ENCODE measurements at regions not wholly inside any gene's neighbourhood (a gene's known extent, or its start where the extent isn't known, plus 50 kb on each side); places are given as distances from the start of the nearest gene placed in this dataset.

GRCh38 chr13:43964698-43965458, 85.2 kb downstream of the LACC1 start:
- no peak for TF ChIP-seq HDAC2 (IDR thresholded peaks at IDR 0.05; ENCODE audit: borderline replicate concordance in 1 of 2, low read depth in 2 of 2, low read length in 2 of 2)
- no peak for TF ChIP-seq GTF2F1 (IDR thresholded peaks at IDR 0.05; ENCODE audit: borderline replicate concordance, low read depth, low read length)
- TF ChIP-seq, protein P1, sequence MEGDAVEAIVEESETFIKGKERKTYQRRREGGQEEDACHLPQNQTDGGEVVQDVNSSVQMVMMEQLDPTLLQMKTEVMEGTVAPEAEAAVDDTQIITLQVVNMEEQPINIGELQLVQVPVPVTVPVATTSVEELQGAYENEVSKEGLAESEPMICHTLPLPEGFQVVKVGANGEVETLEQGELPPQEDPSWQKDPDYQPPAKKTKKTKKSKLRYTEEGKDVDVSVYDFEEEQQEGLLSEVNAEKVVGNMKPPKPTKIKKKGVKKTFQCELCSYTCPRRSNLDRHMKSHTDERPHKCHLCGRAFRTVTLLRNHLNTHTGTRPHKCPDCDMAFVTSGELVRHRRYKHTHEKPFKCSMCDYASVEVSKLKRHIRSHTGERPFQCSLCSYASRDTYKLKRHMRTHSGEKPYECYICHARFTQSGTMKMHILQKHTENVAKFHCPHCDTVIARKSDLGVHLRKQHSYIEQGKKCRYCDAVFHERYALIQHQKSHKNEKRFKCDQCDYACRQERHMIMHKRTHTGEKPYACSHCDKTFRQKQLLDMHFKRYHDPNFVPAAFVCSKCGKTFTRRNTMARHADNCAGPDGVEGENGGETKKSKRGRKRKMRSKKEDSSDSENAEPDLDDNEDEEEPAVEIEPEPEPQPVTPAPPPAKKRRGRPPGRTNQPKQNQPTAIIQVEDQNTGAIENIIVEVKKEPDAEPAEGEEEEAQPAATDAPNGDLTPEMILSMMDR (IDR thresholded peaks at IDR 0.05; ENCODE audit: control extremely low read depth in 1 of 3, insufficient read depth in 1 of 3, low read depth in 1 of 3, low read length in 3 of 3) = no peak
- TF ChIP-seq ZNF274 (IDR thresholded peaks at IDR 0.05; ENCODE audit: borderline replicate concordance, extremely low read depth, low read length) = no peak
- no peak for TF ChIP-seq MAFK (IDR thresholded peaks at IDR 0.05; ENCODE audit: low read depth, low read length)
- no peak for TF ChIP-seq TAF1 (IDR thresholded peaks at IDR 0.05; ENCODE audit: low read depth, low read length)
